ENCODE measurements at regions not wholly inside any gene's neighbourhood (a gene's known extent, or its start where the extent isn't known, plus 50 kb on each side); places are given as distances from the start of the nearest gene placed in this dataset.

GRCh38 chr3:117628823-117629291, 919.3 kb downstream of the TUSC7 start:
- peak overlapping the region in 1 of 2 donors; percentile 39 for H3K27ac ChIP-seq
- intact Hi-C loops (cut with DNase I) = no loop called here
- DNase-seq (peak in 3 of 4 donors; percentile 51 to 82 (median 73)), ATAC-seq (peak; percentile 90)
- H3K4me3 ChIP-seq = no peak overlapping the region
- H3K4me1 ChIP-seq = peaks cover 0 to 4% of the 10 kb centered on the region in 2 donors
- no peaks in the 10 kb centered on the region for H3K27me3 ChIP-seq
- H3K36me3 ChIP-seq = no peaks in the 10 kb centered on the region
- no peaks in the 10 kb centered on the region for H3K9me3 ChIP-seq
- TF ChIP-seq CTCF (IDR thresholded peaks at IDR 0.05) = no peak

GRCh38 chr3:117629505-117629904, 919.9 kb downstream of the TUSC7 start:
- H3K4me3 ChIP-seq = no peak overlapping the region
- H3K9me3 ChIP-seq = no peaks in the 10 kb centered on the region
- peaks cover 0 to 4% of the 10 kb centered on the region in 2 donors for H3K4me1 ChIP-seq
- ATAC-seq = peak; percentile 25
- no peaks in the 10 kb centered on the region for H3K27me3 ChIP-seq
- H3K27ac ChIP-seq = no peak overlapping the region
- intact Hi-C loops (cut with DNase I) = no loop called here
- H3K36me3 ChIP-seq = no peaks in the 10 kb centered on the region
- TF ChIP-seq CTCF (IDR thresholded peaks at IDR 0.05) = no peak
- DNase-seq = no peak

GRCh38 chr3:117630469-117630868, 920.9 kb downstream of the TUSC7 start:
- intact Hi-C loops (cut with DNase I) = no loop called here
- no peak for TF ChIP-seq CTCF (IDR thresholded peaks at IDR 0.05)
- no peak overlapping the region for H3K27ac ChIP-seq
- no peak for ATAC-seq
- H3K36me3 ChIP-seq = no peaks in the 10 kb centered on the region
- peaks cover 0 to 4% of the 10 kb centered on the region in 2 donors for H3K4me1 ChIP-seq
- H3K27me3 ChIP-seq = no peaks in the 10 kb centered on the region
- H3K9me3 ChIP-seq = no peaks in the 10 kb centered on the region
- H3K4me3 ChIP-seq = no peak overlapping the region
- DNase-seq = no peak

GRCh38 chr3:117630885-117631284, 921.3 kb downstream of the TUSC7 start:
- ATAC-seq (no peak), DNase-seq (no peak)
- no peak for TF ChIP-seq CTCF (IDR thresholded peaks at IDR 0.05)
- Histone ChIP-seq H3K36me3 (no peaks in the 10 kb centered on the region), H3K4me3 (no peak overlapping the region), H3K4me1 (peaks cover 0 to 4% of the 10 kb centered on the region in 2 donors), H3K27ac (no peak overlapping the region), H3K9me3 (no peaks in the 10 kb centered on the region), H3K27me3 (no peaks in the 10 kb centered on the region)
- intact Hi-C loops (cut with DNase I) = no loop called here

- Histone ChIP-seq H3K27me3 (no peaks in the 10 kb centered on the region), H3K4me1 (peaks cover 0 to 4% of the 10 kb centered on the region in 2 donors), H3K9me3 (no peaks in the 10 kb centered on the region), H3K4me3 (no peak overlapping the region), H3K27ac (no peak overlapping the region), H3K36me3 (no peaks in the 10 kb centered on the region)
- intact Hi-C loops (cut with DNase I) = no loop called here
- no peak for ATAC-seq
- TF ChIP-seq CTCF (IDR thresholded peaks at IDR 0.05) = no peak
- no peak for DNase-seq
Observed at GRCh38 chr3:117631781-117632180, 922.2 kb downstream of the TUSC7 start.
